ENCODE measurements at regions not wholly inside any gene's neighbourhood (a gene's known extent, or its start where the extent isn't known, plus 50 kb on each side); places are given as distances from the start of the nearest gene placed in this dataset.
"Not testable (repeated sequence)": the region's sequence is repeated elsewhere in the genome, so short reads cannot be mapped to it uniquely, and the experiment has no call there.

GRCh38 chr7:39838326-39838725, 111.7 kb upstream of the CDK13 start:
- TF ChIP-seq CTCF (IDR thresholded peaks at IDR 0.05): no peak
- H3K27me3 Mint-ChIP-seq: peaks cover 43% of the 10 kb centered on the region
- no peak for DNase-seq
- H3K36me3 Mint-ChIP-seq (ENCODE audit: low read depth): no peaks in the 10 kb centered on the region
- ChIA-PET POLR2A (interaction anchor here (0.6 kb wide), 1 partner anchor 109 kb away, joined by 7 read pairs; no protein-coding TSS in a partner anchor), CTCF (no interaction called here)
- H3K4me1 Mint-ChIP-seq: peaks cover 6% of the 10 kb centered on the region
- H3K27ac Mint-ChIP-seq: no peak overlapping the region
- intact Hi-C loops (cut with micrococcal nuclease): no loop called here
- no peak for ATAC-seq (ENCODE audit: low read depth)
- H3K4me3 Mint-ChIP-seq: no peak overlapping the region
- H3K9me3 Mint-ChIP-seq: no peaks in the 10 kb centered on the region

- intact Hi-C loops (cut with micrococcal nuclease): no loop called here
Observed at GRCh38 chr7:39845006-39845405, 105.0 kb upstream of the CDK13 start.

DNA sequence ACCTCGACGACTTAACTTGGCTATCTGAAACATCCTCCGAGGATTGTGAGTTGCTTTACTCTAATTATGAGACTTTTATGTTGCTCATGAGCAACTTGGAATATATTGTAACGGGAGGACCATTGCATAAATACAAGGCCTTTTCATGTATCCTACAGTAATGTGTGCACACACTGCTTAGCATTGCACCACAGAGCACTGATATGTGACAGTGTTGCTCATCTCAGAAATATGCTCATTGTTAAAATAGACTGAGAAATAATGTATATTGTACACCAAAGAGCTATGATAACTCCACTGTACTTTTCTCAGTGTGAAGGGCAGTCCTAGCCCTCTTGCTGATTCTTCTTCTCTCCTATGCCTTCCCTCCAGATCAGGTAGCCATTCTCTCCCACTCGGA, 102.8 kb upstream of the CDK13 start:
- CTCF ChIA-PET: no interaction called here
- H3K27me3 Mint-ChIP-seq: peaks cover 16% of the 10 kb centered on the region
- H3K4me3 Mint-ChIP-seq: no peak overlapping the region
- DNase-seq (no peak), ATAC-seq (ENCODE audit: low read depth) (no peak)
- H3K36me3 Mint-ChIP-seq (ENCODE audit: low read depth): no peaks in the 10 kb centered on the region
- intact Hi-C loops (cut with micrococcal nuclease): no loop called here
- TF ChIP-seq CTCF (IDR thresholded peaks at IDR 0.05): no peak
- POLR2A ChIA-PET: no interaction called here
- no peaks in the 10 kb centered on the region for H3K4me1 Mint-ChIP-seq
- no peaks in the 10 kb centered on the region for H3K9me3 Mint-ChIP-seq
- H3K27ac Mint-ChIP-seq: no peak overlapping the region

More at GRCh38 chr7:39845006-39845405, 105.0 kb upstream of the CDK13 start:
- TF ChIP-seq CTCF (IDR thresholded peaks at IDR 0.05): no peak
- ChIA-PET CTCF (interaction anchor here (0.6 kb wide), 1 partner anchor 12 kb away, joined by 5 read pairs; no protein-coding TSS in a partner anchor), POLR2A (no interaction called here)
- Mint-ChIP-seq H3K36me3 (ENCODE audit: low read depth) (no peaks in the 10 kb centered on the region), H3K27me3 (peaks cover 14% of the 10 kb centered on the region), H3K4me1 (no peaks in the 10 kb centered on the region), H3K9me3 (no peaks in the 10 kb centered on the region), H3K4me3 (no peak overlapping the region), H3K27ac (no peak overlapping the region)
- ATAC-seq (ENCODE audit: low read depth) (no peak), DNase-seq (no peak)

DNA sequence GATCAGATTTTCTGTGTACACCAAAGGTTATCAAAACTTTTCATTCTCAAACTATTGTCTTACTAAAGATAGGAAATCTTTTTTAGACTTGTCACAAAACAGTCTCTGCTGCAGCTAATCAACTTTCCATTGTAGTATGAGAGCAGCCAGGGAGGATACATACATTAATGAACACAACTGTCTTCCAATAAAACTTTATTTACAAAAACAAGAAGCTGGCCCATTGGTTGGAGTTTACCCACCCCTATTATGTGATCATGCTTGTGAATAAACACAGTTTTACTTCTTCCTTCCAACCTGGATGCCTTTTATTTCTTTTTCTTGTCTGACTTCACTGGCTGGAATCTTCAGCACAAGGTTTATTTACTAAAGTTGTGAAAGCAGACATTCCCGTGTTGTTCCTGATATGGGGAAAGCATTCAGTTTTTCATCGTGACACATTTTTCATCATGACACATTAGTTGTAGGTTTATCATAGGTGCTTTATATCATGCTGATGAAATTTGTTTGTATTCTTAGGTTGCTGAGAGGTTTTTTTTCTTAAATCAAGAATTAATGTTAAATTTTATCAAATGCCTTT, 98.5 kb upstream of the CDK13 start:
- ChIA-PET CTCF (no interaction called here), POLR2A (no interaction called here)
- Mint-ChIP-seq H3K9me3 (no peaks in the 10 kb centered on the region), H3K27ac (no peak overlapping the region), H3K4me3 (no peak overlapping the region), H3K4me1 (peaks cover 5% of the 10 kb centered on the region), H3K36me3 (ENCODE audit: low read depth) (no peaks in the 10 kb centered on the region), H3K27me3 (peaks cover 29% of the 10 kb centered on the region)
- TF ChIP-seq CTCF (IDR thresholded peaks at IDR 0.05): no peak
- no peak for DNase-seq
- intact Hi-C loops (cut with micrococcal nuclease): no loop called here
- ATAC-seq (ENCODE audit: low read depth): no peak

DNA sequence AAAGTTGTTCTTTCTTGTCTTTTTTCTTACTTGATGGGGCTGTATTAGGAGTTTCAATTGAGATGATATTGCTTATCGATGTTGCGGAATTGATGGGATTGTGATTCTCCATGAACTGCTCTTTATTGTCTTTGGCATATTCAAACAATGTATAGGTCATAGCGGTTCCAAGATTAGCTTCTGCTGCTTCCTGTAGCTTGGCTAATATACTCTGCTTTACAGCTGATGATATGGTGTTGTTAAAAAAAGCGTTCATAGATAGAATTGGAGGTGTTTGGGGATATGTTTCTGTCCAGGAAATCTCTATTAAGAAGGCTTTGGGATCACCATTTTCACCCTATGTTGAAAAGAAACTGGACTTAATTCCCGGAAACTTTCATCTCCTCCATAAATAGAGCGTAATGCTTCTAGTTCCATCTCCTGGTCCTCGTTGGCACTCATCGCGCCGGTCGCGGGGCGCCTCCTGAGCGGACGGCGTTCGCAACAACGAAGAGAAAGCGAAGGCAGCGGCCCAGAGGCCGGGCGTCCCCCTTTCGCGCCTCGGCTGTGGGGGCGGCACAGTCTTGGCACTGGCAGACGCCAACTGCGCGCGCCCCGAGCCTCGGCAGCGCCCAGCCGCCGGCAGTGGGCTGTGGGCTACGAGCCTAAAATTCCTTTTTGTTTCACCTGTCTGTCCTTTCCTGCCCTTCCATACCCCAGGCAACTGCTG, 95.3 kb upstream of the CDK13 start:
- POLR2A ChIA-PET: not testable (repeated sequence)

More for the DNA sequence above, 95.3 kb upstream of the CDK13 start:
- H3K27ac Mint-ChIP-seq; H3K9me3 Mint-ChIP-seq; CTCF ChIA-PET; H3K36me3 Mint-ChIP-seq (ENCODE audit: low read depth); H3K4me1 Mint-ChIP-seq; DNase-seq; intact Hi-C loops (cut with micrococcal nuclease): not testable (repeated sequence)
- ATAC-seq (ENCODE audit: low read depth): peak; percentile 100
- peaks cover 24% of the 10 kb centered on the region for H3K27me3 Mint-ChIP-seq
- H3K4me3 Mint-ChIP-seq: peak overlapping the region; percentile 75
